GM12892 (cell line): ENCODE measurements at regions not wholly inside any gene's neighbourhood (a gene's known extent, or its start where the extent isn't known, plus 50 kb on each side); places are given as distances from the start of the nearest gene placed in this dataset.
"Not testable (repeated sequence)": the region's sequence is repeated elsewhere in the genome, so short reads cannot be mapped to it uniquely, and the experiment has no call there.

Source experiments
- POLR2A ChIP-seq: IDR thresholded peaks from 2 replicates; pipeline ENCODE4 v1.6.1; 2011; ENCODE audit warnings: low read depth, low read length, control low read depth
- POLR2AphosphoS5 ChIP-seq: IDR thresholded peaks from 2 replicates; pipeline ENCODE4 v1.6.1; 2011; ENCODE audit warnings: low read depth, low read length, control low read depth
- TAF1 ChIP-seq: IDR thresholded peaks from 2 replicates; pipeline ENCODE4 v1.6.1; 2011; ENCODE audit warnings: low read depth, mild to moderate bottlenecking, control low read depth, low read length, borderline replicate concordance

DNA sequence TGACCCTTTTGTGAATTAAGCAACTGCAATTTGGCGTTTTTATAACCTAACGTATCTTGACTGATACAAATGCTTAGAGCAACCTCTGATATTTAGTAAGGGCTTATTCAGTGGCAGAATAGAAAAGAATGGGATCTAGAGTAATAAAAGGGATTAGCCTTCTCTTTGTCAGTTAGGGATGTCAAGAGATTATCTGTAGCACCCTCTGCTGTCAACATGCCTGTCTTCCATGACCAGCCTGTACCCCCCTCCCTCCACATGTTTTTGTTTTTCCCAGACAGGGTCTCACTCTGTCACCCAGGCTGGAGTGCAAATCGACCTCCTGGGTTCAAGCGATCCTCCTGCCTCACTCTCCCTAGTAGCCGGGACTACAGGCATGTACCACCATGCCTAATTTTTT lies 198.1 kb downstream of the NPIPA7 start:
- TF ChIP-seq POLR2AphosphoS5, POLR2A, TAF1: not testable (repeated sequence)
